ENCODE measurements at regions not wholly inside any gene's neighbourhood (a gene's known extent, or its start where the extent isn't known, plus 50 kb on each side); places are given as distances from the start of the nearest gene placed in this dataset.

DNA sequence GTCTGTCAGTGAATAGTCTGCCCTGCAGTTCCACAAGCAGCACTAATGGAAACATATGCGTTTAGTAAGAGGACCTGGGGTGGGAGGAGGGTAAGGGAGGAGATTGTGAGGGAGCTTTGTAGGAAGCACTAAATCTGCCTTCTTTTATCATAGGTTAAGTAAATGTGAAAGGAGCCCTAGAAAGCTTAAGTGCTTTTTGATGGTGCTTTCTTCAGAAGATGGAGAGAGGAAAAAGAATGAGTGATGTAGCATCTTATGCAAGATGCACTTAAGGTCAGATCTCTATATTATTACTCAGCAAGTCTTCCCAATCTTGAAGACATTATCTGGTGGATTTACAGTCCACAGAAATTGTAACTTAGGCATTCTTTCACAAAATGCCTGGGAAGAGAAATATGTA, 322.7 kb downstream of the PDHA2 start:
- Histone ChIP-seq H3K4me3 (ENCODE audit: low read length) (no peak overlapping the region), H3K9me3 (ENCODE audit: control insufficient read depth in 2 of 3, low read length in 3 of 3) (no peaks in the 10 kb centered on the region), H3K36me3 (ENCODE audit: control insufficient read depth in 2 of 3, insufficient read depth in 3 of 3, low read length in 3 of 3) (no peaks in the 10 kb centered on the region), H3K4me1 (ENCODE audit: control insufficient read depth in 2 of 2, insufficient read depth in 2 of 2, low read length in 2 of 2) (no peaks in the 10 kb centered on the region), H3K27me3 (ENCODE audit: control insufficient read depth in 2 of 2, insufficient read depth in 2 of 2, low read length in 2 of 2) (no peaks in the 10 kb centered on the region), H3K27ac (ENCODE audit: low read depth, low read length) (no peak overlapping the region)
- H3K27ac Mint-ChIP-seq, result no peak overlapping the region
- no peak for ATAC-seq
- no peaks in the 10 kb centered on the region for H3K36me3 Mint-ChIP-seq
- ChIA-PET POLR2A (no interaction called here), CTCF (no interaction called here)
- intact Hi-C loops (cut with micrococcal nuclease), result no loop called here
- no peaks in the 10 kb centered on the region for H3K4me1 Mint-ChIP-seq
- H3K27me3 Mint-ChIP-seq, result no peaks in the 10 kb centered on the region
- H3K9me3 Mint-ChIP-seq, result peaks cover 0 to 10% (median 0%) of the 10 kb centered on the region in 11 donors
- no peak overlapping the region for H3K4me3 Mint-ChIP-seq
- DNase-seq, result no peak

DNA sequence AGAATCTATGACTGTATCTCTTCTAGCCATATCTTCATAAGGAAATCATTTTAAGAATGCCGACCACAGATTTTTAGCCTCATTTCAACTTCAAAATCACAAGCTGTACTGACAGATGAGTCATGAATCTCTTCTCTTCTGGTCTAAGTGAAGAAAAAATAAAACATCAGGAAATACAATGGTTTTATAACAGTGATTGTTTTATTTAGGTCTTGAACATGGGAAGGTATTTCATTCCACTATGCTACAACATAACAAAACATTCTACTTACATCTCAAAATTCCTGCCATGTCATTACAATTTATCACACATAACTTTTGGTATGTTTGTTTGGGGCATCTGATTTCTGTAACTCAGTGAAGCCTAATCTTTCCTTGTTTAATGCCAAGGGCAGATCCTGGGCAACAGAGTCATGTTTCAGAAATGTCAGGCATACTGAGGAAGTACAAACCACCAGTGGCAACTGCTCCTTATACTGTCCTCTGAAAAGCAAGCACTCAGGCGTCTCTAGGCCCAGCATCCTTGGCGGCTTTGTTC, 325.0 kb downstream of the PDHA2 start:
- H3K9me3 ChIP-seq (ENCODE audit: control insufficient read depth in 2 of 3, low read length in 3 of 3), result no peaks in the 10 kb centered on the region
- peaks cover 0 to 10% (median 0%) of the 10 kb centered on the region in 11 donors for H3K9me3 Mint-ChIP-seq
- H3K4me1 Mint-ChIP-seq, result no peaks in the 10 kb centered on the region
- intact Hi-C loops (cut with micrococcal nuclease), result no loop called here
- H3K4me1 ChIP-seq (ENCODE audit: control insufficient read depth in 2 of 2, insufficient read depth in 2 of 2, low read length in 2 of 2), result no peaks in the 10 kb centered on the region
- no peaks in the 10 kb centered on the region for H3K27me3 ChIP-seq (ENCODE audit: control insufficient read depth in 2 of 2, insufficient read depth in 2 of 2, low read length in 2 of 2)
- H3K4me3 Mint-ChIP-seq, result no peak overlapping the region
- no peak overlapping the region for H3K27ac ChIP-seq (ENCODE audit: low read depth, low read length)
- POLR2A ChIA-PET, result no interaction called here
- ATAC-seq, result no peak
- H3K36me3 Mint-ChIP-seq, result no peaks in the 10 kb centered on the region
- CTCF ChIA-PET, result no interaction called here
- no peaks in the 10 kb centered on the region for H3K27me3 Mint-ChIP-seq
- DNase-seq, result no peak
- H3K27ac Mint-ChIP-seq, result no peak overlapping the region
- H3K4me3 ChIP-seq (ENCODE audit: low read length), result no peak overlapping the region
- H3K36me3 ChIP-seq (ENCODE audit: control insufficient read depth in 2 of 3, insufficient read depth in 3 of 3, low read length in 3 of 3), result no peaks in the 10 kb centered on the region

DNA sequence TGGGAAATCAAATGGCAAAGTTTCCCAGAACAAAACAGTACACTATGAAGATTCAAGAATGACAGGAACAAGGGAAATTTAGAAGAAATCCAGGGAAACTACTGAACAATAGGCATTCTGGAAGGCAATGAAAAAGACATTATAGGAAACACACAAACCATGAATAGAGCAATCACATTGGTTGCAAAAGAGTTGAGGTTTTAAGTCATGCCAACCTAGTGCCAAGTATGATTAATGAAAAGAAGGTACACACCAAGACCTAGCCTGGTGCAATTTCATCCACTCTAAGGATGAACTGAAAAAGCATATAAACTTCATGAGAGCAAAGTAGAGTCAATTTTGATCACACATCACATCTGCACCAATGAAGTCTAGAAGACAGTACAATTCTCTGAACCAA, 326.9 kb downstream of the PDHA2 start:
- no peak for ATAC-seq
- peaks cover 0 to 10% (median 1%) of the 10 kb centered on the region in 11 donors for H3K9me3 Mint-ChIP-seq
- H3K36me3 Mint-ChIP-seq, result no peaks in the 10 kb centered on the region
- Histone ChIP-seq H3K9me3 (ENCODE audit: control insufficient read depth in 2 of 3, low read length in 3 of 3) (no peaks in the 10 kb centered on the region), H3K4me1 (ENCODE audit: control insufficient read depth in 2 of 2, insufficient read depth in 2 of 2, low read length in 2 of 2) (no peaks in the 10 kb centered on the region), H3K27me3 (ENCODE audit: control insufficient read depth in 2 of 2, insufficient read depth in 2 of 2, low read length in 2 of 2) (no peaks in the 10 kb centered on the region), H3K36me3 (ENCODE audit: control insufficient read depth in 2 of 3, insufficient read depth in 3 of 3, low read length in 3 of 3) (no peaks in the 10 kb centered on the region), H3K4me3 (ENCODE audit: low read length) (no peak overlapping the region), H3K27ac (ENCODE audit: low read depth, low read length) (no peak overlapping the region)
- H3K4me3 Mint-ChIP-seq, result no peak overlapping the region
- DNase-seq, result no peak
- intact Hi-C loops (cut with micrococcal nuclease), result no loop called here
- H3K27me3 Mint-ChIP-seq, result no peaks in the 10 kb centered on the region
- no peaks in the 10 kb centered on the region for H3K4me1 Mint-ChIP-seq
- CTCF ChIA-PET, result interaction anchor here (0.6 kb wide), 1 partner anchor 435 kb away, joined by 3 read pairs; no protein-coding TSS in a partner anchor
- POLR2A ChIA-PET, result no interaction called here
- no peak overlapping the region for H3K27ac Mint-ChIP-seq

DNA sequence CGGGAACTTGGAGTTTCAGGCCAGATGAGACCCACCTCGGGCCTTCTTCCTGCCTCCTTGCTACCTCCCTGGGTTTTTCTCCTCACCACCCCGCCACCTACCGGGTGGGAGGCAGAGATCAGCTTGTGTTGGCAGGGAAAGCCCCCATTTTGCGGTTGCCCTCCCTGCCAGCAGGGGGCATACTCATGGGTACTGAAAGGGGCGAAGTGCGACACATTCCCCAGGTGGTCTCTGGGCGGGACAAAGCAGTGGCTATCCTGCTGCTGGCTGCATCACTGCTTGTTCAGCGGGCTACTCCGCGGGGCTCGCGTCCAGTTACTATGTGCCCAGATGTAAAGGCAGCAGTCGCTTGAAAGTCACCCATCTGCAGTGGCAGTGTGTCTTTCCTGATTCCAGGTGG, 330.3 kb downstream of the PDHA2 start:
- no peak overlapping the region for H3K27ac Mint-ChIP-seq
- ATAC-seq (no peak), DNase-seq (no peak)
- H3K4me3 Mint-ChIP-seq, result no peak overlapping the region
- intact Hi-C loops (cut with micrococcal nuclease), result no loop called here
- no peaks in the 10 kb centered on the region for H3K36me3 Mint-ChIP-seq
- H3K27me3 ChIP-seq (ENCODE audit: control insufficient read depth in 2 of 2, insufficient read depth in 2 of 2, low read length in 2 of 2), result no peaks in the 10 kb centered on the region
- no peaks in the 10 kb centered on the region for H3K9me3 ChIP-seq (ENCODE audit: control insufficient read depth in 2 of 3, low read length in 3 of 3)
- no peak overlapping the region for H3K4me3 ChIP-seq (ENCODE audit: low read length)
- no peaks in the 10 kb centered on the region for H3K27me3 Mint-ChIP-seq
- no peaks in the 10 kb centered on the region for H3K36me3 ChIP-seq (ENCODE audit: control insufficient read depth in 2 of 3, insufficient read depth in 3 of 3, low read length in 3 of 3)
- H3K9me3 Mint-ChIP-seq, result peaks cover 0 to 5% (median 0%) of the 10 kb centered on the region in 11 donors
- CTCF ChIA-PET, result no interaction called here
- H3K4me1 ChIP-seq (ENCODE audit: control insufficient read depth in 2 of 2, insufficient read depth in 2 of 2, low read length in 2 of 2), result no peaks in the 10 kb centered on the region
- no peaks in the 10 kb centered on the region for H3K4me1 Mint-ChIP-seq
- H3K27ac ChIP-seq (ENCODE audit: low read depth, low read length), result no peak overlapping the region
- POLR2A ChIA-PET, result no interaction called here

DNA sequence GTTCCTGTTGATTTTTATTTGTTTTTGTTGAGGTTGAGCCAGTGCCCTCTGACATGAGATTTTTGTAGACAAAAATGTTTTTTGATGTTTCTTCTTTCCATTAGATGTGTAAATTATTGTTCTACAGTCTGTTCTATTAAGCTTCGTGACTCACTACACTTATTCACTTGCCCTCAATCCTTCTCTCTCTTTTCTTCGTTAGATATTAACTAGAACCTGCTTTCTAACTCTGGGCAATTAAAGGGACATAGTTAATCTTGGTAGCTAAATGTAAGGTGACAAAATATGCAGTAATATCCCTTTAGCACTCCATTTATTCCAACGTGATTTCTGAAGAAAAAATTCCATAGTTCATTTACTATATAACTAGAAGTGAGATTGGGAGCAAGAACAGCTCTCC, 333.9 kb downstream of the PDHA2 start:
- no peaks in the 10 kb centered on the region for H3K4me1 ChIP-seq (ENCODE audit: control insufficient read depth in 2 of 2, insufficient read depth in 2 of 2, low read length in 2 of 2)
- no peaks in the 10 kb centered on the region for H3K36me3 ChIP-seq (ENCODE audit: control insufficient read depth in 2 of 3, insufficient read depth in 3 of 3, low read length in 3 of 3)
- no peak overlapping the region for H3K4me3 Mint-ChIP-seq
- no peaks in the 10 kb centered on the region for H3K27me3 Mint-ChIP-seq
- no peaks in the 10 kb centered on the region for H3K9me3 ChIP-seq (ENCODE audit: control insufficient read depth in 2 of 3, low read length in 3 of 3)
- no peak overlapping the region for H3K4me3 ChIP-seq (ENCODE audit: low read length)
- no peaks in the 10 kb centered on the region for H3K27me3 ChIP-seq (ENCODE audit: control insufficient read depth in 2 of 2, insufficient read depth in 2 of 2, low read length in 2 of 2)
- no peak overlapping the region for H3K27ac Mint-ChIP-seq
- no peaks in the 10 kb centered on the region for H3K4me1 Mint-ChIP-seq
- DNase-seq (no peak), ATAC-seq (no peak)
- no peak overlapping the region for H3K27ac ChIP-seq (ENCODE audit: low read depth, low read length)
- H3K9me3 Mint-ChIP-seq, result peaks cover 0 to 5% (median 0%) of the 10 kb centered on the region in 11 donors
- ChIA-PET POLR2A (no interaction called here), CTCF (no interaction called here)
- intact Hi-C loops (cut with micrococcal nuclease), result no loop called here
- H3K36me3 Mint-ChIP-seq, result no peaks in the 10 kb centered on the region

DNA sequence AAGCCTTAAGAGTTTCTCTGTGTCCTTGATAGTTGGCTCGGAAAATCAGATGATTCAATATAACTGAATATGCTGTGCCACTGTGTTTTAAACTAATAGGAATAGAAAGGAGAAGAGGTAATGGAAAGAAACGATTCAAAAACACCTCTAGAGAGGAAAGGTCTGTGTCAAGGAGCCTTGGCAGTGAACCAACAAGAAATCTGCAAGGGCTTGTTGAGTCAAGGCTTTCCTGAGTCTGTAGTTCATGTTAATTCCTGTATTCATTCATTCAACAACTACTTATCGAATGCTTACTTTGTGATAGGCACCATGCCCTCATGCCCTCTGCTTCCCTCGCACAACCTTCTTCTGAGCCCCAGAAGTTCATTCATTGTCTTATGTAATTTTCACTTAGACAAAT, 336.0 kb downstream of the PDHA2 start:
- ATAC-seq (no peak), DNase-seq (no peak)
- no peak overlapping the region for H3K4me3 Mint-ChIP-seq
- Histone ChIP-seq H3K27ac (ENCODE audit: low read depth, low read length) (no peak overlapping the region), H3K9me3 (ENCODE audit: control insufficient read depth in 2 of 3, low read length in 3 of 3) (no peaks in the 10 kb centered on the region), H3K27me3 (ENCODE audit: control insufficient read depth in 2 of 2, insufficient read depth in 2 of 2, low read length in 2 of 2) (no peaks in the 10 kb centered on the region), H3K4me3 (ENCODE audit: low read length) (no peak overlapping the region), H3K4me1 (ENCODE audit: control insufficient read depth in 2 of 2, insufficient read depth in 2 of 2, low read length in 2 of 2) (no peaks in the 10 kb centered on the region), H3K36me3 (ENCODE audit: control insufficient read depth in 2 of 3, insufficient read depth in 3 of 3, low read length in 3 of 3) (no peaks in the 10 kb centered on the region)
- peaks cover 0 to 5% (median 0%) of the 10 kb centered on the region in 11 donors for H3K9me3 Mint-ChIP-seq
- no peak overlapping the region for H3K27ac Mint-ChIP-seq
- no peaks in the 10 kb centered on the region for H3K4me1 Mint-ChIP-seq
- POLR2A ChIA-PET, result no interaction called here
- H3K36me3 Mint-ChIP-seq, result no peaks in the 10 kb centered on the region
- no peaks in the 10 kb centered on the region for H3K27me3 Mint-ChIP-seq
- intact Hi-C loops (cut with micrococcal nuclease), result no loop called here
- CTCF ChIA-PET, result no interaction called here

DNA sequence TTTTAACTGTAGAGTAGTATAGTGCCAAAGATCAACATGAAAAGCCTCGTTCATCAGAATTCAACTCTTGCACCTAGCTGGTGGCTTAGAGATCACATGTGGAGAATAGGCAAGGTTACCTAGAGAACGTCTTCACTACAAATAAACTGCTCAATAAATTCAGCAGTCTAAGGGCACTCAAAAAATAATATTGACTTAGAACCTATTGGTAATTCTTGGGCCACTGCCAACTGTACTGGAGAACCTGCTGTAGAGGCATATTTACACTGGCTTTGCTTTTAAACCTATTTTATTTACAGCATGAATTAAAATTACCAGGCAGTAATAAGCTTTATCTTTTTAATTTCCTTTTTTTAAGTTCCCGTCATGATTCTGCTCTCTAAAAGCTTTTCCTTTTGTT, 343.7 kb downstream of the PDHA2 start:
- Mint-ChIP-seq H3K9me3 (peaks cover 0 to 17% (median 0%) of the 10 kb centered on the region in 11 donors), H3K4me1 (no peaks in the 10 kb centered on the region), H3K27me3 (no peaks in the 10 kb centered on the region), H3K36me3 (no peaks in the 10 kb centered on the region), H3K27ac (no peak overlapping the region), H3K4me3 (no peak overlapping the region)
- no peak overlapping the region for H3K27ac ChIP-seq (ENCODE audit: low read depth, low read length)
- POLR2A ChIA-PET, result no interaction called here
- no peak overlapping the region for H3K4me3 ChIP-seq (ENCODE audit: low read length)
- no peak for ATAC-seq
- intact Hi-C loops (cut with micrococcal nuclease), result no loop called here
- DNase-seq, result no peak
- no peaks in the 10 kb centered on the region for H3K36me3 ChIP-seq (ENCODE audit: control insufficient read depth in 2 of 3, insufficient read depth in 3 of 3, low read length in 3 of 3)
- no peaks in the 10 kb centered on the region for H3K27me3 ChIP-seq (ENCODE audit: control insufficient read depth in 2 of 2, insufficient read depth in 2 of 2, low read length in 2 of 2)
- CTCF ChIA-PET, result no interaction called here
- H3K4me1 ChIP-seq (ENCODE audit: control insufficient read depth in 2 of 2, insufficient read depth in 2 of 2, low read length in 2 of 2), result no peaks in the 10 kb centered on the region
- H3K9me3 ChIP-seq (ENCODE audit: control insufficient read depth in 2 of 3, low read length in 3 of 3), result no peaks in the 10 kb centered on the region

Measured in naive thymus-derived CD4-positive, alpha-beta T cell (primary cell).